GM19035 (cell line): ENCODE measurements at regions not wholly inside any gene's neighbourhood (a gene's known extent, or its start where the extent isn't known, plus 50 kb on each side); places are given as distances from the start of the nearest gene placed in this dataset.
"Not testable (repeated sequence)": the region's sequence is repeated elsewhere in the genome, so short reads cannot be mapped to it uniquely, and the experiment has no call there.

ENCODE experiments used
- ATAC-seq: cut with Tn5 transposase; IDR thresholded peaks from one replicate; pipeline ENCODE4 v1.9.1; 2021; ENCODE audit not compliant: unreplicated experiment

DNA sequence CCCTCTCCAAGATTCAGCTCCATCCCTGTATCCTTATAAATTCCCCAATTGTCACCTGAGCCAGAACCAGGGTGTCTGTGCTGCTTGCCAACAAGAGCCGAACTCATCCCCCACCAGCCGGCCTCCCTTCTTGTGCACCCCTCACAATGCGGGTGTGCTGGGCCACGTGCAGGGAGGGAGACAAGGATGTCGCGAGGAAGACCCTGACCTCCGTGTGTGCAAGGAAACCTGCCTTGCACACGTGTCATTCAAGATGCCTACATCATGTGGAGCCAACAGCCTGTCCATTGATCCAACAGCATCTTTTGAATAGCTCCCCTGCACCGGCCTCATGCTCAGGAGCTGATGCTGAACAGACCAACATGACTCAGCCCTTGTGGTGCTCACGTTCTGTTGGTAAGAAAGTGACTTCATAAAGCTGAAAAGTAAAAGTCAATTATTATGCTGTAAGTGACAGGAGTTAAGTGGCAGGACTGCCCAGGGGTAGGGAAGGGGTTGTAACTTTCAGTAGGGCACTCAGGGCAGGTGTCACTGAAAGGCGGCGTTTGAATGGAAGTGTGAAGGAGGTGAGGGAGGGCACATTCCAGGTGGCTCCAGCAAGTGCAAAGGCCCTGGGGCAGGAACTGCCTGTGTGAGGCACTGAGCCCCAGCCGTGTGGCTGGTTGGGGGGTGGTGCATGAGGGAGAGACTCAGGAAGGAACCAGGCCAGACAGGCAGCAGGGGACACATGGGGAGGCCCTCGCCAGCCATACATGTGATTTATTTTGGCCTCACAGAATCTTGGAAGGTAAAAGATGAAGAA, 302.2 kb downstream of the FOXL1 start:
- no peak for ATAC-seq

- ATAC-seq, result no peak
These were observed 302.8 kb downstream of the FOXL1 start for GRCh38 chr16:86881118-86881510.

DNA sequence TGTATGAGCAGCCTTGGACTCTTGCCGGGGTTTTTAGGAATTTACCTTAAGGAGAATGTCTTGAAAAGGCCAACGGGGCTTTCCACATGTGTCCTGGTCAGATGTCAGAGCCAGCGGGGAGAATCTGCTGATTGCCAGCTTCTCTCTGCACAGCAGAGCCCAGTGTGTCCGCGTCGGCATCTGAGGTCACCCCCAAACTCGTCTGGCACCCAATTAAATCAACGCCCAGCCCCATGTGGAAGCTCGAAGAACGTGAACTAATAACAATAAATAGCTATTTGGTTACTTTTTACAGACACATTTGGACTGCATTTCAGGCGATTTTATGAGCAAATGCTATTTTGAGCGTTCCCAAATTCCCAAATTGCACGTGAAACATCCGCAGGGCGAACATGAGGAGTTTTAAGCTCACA, 303.5 kb downstream of the FOXL1 start:
- no peak for ATAC-seq

DNA sequence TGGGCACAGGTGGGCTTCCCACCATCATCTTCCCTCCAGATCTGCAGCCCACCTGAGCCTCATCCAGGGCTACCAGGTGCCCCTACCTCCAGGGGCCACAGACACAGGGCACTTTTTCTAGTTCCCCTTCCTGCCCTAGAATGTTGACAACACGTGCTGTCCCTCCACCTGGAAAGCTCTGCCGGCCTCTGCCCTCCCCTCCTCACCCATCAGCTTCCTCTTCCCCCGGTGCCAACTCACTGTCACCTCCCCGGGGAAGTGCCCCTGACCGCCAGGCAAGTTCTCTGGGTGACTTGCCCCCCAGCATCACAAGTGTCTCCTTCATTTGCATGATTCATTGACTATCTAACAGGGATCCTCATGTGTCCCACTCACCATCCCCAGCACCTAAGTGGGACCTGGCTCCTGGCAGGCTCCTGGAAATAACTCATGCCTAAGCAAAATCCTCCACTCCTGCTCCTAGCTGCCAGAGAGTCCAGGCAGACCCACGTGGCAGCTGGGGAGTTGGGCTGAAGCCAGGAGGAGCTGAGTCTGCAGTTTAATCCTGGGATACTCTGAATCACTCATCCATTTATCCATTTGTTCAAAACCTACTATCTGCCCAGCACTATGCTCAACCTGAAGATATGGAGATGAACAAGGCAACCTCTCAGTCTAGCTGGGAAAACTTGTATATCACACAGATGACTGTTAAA, 304.4 kb downstream of the FOXL1 start:
- no peak for ATAC-seq

- no peak for ATAC-seq
These were observed 305.4 kb downstream of the FOXL1 start for GRCh38 chr16:86883583-86884389.

GRCh38 chr16:86884390-86884650, 306.0 kb downstream of the FOXL1 start:
- no peak for ATAC-seq

GRCh38 chr16:86885139-86885538, 306.8 kb downstream of the FOXL1 start:
- ATAC-seq, result no peak

DNA sequence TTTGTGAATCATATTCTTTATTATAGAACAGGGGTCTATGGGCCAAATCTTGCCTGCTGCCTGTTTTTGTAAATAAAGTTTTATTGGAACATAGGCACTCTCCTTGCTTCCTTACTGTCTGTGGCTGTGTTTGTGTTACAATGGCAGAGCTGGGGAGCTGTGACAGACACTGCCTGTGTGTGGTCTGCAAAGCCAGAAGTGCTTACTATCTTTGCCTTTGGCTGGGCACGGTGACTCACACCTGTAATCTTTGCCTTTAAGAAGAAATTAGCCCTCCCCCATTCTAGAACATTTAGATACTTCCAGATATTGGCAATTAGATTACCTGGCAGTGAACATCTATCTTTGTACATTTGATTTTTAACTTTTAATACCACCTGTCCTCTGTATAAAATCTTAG, 308.3 kb downstream of the FOXL1 start:
- no peak for ATAC-seq

DNA sequence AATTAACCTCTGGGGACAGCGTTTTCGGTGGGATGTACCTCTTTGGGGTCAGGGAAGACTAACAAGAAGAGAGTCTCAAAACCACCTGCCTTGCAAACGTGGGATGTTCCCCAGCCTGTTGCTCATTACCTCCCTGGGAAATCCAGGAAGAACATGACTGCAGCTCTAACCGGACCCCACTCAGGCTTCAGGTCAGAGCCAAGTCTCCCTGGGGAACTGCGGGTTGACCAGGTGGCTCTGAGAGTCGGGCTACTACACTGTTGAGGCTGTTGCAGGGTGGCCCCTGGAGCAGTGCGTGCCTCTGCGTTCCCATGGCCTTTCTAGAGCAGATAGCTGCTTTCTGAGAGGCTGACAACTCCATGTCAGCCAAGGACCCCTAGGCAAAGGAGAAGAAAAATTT, 309.1 kb downstream of the FOXL1 start:
- no peak for ATAC-seq

DNA sequence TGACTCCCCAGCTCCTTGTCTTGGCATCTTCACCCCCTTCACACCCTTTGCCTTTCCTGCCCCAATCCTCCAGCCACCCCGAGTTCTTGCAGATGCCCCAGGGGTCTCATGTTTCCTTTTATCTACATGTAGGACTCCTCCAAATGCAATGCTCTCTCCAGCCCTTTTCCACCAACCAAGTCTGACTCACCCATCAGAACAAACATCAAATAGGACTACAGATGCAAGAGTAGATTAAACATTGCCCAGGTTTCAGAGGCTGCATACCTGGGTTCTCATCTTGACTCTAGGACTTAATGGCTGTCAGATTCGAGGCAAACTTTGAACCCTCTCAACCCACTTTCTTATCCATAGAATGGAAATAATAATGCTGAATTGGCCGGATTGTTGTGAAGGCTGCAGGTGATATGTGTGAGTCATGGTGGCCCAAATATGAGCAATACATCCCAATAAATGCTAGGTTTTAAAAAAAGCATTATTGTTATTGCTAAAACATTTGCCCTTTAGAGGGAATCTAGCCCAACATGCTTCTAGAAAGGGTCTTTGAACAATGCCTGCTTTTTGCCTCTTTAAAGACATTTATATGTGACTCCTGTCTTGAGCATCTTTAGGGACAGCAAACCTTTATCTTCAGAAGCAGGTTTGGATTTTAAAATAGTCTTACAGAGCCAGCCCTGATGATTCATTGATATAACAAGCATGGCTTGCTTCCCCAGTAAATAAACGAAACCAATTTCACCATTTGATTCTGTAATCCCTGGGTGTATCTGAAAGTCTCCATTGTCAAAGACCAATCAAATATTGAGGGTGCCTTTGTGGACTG, 310.1 kb downstream of the FOXL1 start:
- ATAC-seq, result no peak

- not testable (repeated sequence) for ATAC-seq
These were observed 310.7 kb downstream of the FOXL1 start for GRCh38 chr16:86889054-86889366.

DNA sequence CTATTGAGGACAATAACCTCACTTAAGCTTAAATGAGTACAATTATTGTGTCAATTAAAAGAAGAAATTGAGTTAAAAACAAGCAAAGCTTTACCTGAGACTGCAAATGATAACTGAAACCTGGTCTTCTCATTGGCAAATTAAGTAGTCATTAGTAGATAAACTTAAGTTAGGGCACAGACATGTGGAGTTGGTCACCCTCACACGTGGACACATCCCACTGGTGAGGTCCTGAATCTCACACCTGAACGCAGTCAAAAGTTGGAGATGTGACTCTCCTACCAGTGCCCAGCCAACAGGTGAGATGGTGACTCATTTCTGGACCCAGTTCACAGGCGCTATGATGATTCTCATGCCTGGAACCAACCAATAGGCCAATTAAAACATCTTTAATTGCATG, 311.6 kb downstream of the FOXL1 start:
- no peak for ATAC-seq

- ATAC-seq, result no peak
These were observed 312.8 kb downstream of the FOXL1 start for GRCh38 chr16:86891121-86891520.

DNA sequence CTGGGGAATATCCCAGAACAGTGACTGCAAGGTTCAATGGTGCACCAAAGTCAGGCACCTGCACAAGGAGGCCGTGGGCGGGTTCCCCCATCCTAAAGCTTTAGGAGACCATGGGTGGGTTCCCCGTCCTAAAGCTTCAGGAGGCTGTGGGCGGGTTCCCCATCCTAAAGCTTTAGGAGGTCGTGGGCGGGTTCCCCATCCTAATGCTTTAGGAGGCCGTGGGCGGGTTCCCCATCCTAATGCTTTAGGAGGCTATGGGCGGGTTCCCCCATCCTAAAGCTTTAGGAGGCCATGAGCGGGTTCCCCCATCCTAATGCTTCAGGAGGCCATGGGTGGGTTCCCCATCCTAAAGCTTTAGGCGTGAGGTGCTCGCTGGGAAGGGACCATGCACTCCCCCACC, 313.3 kb downstream of the FOXL1 start:
- no peak for ATAC-seq

- no peak for ATAC-seq
These were observed 314.2 kb downstream of the FOXL1 start for GRCh38 chr16:86892509-86892908.

GRCh38 chr16:86893506-86893905, 315.2 kb downstream of the FOXL1 start:
- no peak for ATAC-seq

DNA sequence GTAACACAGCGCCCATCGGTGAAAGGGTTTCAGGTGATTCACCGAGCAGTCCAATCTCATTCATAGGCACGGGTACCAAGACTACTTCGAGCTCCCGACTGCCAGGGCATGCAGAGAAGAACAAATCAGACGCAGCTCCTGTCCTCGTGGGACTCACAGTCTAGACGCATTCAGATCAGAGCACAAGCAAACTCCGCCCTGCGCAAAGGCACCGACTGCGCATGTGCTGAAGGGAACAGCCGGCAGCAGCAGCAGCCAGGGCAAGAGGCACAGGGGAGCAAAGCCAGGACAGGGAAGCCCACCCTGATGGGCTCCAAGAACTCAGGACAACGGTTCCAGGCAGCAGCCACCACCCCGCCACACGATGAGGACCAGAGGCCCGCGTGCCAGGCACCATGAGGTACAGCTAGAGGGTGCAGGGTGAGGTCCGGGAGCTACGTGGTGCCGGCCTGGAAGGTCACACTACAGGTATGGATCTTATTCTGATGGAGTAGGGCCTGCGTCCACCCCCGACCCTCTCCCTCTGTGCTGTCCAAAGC, 315.7 kb downstream of the FOXL1 start:
- no peak for ATAC-seq

DNA sequence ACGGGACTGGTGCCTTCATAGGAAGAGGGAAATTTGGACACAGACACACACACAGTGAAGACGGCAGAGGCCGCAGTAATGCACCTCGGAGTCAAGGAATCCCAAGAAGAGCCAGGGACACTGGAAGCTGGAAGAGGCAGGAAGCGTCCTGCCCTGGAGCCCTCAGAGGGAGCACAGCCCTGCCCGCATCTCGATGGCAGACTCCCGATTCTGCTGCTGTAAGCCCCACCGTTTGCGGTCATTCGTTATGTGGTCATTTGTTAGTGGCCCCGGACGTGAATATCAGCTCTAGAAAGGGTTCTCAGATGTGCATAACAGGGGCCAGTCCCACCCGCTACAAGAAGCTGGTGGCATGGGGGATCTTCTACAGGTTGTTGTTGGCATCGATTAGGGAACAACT, 316.6 kb downstream of the FOXL1 start:
- no peak for ATAC-seq

DNA sequence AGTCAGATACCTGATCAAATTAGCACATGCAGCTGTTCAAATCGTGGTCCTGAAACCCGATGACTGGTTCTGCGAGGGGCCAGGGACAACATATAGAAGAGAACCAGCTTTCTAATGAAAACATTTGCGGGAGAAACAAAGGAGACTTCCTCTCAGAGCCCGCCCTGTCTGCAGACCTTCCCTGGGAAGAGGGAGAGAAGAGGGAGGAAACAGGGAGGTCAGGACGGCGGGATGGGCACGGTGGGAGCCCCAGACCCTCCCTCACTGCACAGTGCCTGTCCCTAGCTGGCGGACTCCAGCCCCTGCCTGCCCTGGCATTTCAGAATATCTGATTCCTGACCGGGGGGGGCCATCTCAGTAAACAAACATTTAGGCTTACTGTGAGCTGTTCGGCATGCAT, 317.3 kb downstream of the FOXL1 start:
- ATAC-seq, result no peak

GRCh38 chr16:86896976-86897375, 318.6 kb downstream of the FOXL1 start:
- ATAC-seq, result no peak

DNA sequence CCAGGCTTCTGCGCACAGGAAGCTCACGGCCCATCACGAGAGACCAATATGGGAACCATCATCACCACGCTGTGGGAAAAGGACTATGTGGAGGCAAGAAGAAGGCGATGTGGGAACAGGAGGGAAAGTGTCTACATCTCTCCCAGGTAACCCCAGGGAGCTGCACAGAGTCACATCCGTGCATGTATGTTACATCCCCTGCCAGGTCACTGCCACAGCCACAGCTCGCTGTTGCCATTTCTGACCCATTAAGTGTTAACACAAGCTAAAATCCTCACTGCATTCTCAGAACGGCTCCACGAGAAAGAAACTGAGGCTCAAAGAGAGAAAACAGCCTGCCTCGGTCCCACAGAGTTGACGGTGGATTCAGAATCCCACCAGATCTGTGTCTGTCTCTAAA, 319.1 kb downstream of the FOXL1 start:
- no peak for ATAC-seq
